HPDE6-E6E7 (cell line): ENCODE measurements at regions not wholly inside any gene's neighbourhood (a gene's known extent, or its start where the extent isn't known, plus 50 kb on each side); places are given as distances from the start of the nearest gene placed in this dataset.
"Not testable (repeated sequence)": the region's sequence is repeated elsewhere in the genome, so short reads cannot be mapped to it uniquely, and the experiment has no call there.

Experiments used
- DNase-seq: peaks from one replicate; pipeline ENCODE4 v3.0.0; 2011; ENCODE audit warnings: missing footprints; ENCODE audit errors: extremely low spot score

DNA sequence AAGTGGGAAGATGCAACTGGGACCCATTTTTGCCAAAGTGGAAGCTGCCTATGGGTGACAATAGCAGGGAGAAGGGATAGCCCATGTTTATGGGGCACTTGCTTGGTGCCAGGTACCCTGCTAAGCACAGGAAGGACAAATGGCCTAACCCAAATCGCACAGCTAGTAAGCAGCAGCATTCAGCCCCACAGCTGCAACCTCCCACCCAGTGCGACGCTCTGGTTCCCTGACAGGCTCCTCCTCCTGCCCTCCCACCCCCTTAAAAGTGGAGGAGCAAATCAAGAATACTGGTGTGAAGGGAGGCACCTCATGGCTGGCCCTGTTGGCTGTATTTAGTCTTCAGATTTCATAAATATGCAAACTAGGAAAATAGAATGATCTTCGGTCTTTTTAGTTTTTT lies 76.2 kb downstream of the RIN2 start:
- DNase-seq = no peak

- no peak for DNase-seq
These were observed 76.7 kb downstream of the RIN2 start for GRCh38 chr20:19834783-19835182.

DNA sequence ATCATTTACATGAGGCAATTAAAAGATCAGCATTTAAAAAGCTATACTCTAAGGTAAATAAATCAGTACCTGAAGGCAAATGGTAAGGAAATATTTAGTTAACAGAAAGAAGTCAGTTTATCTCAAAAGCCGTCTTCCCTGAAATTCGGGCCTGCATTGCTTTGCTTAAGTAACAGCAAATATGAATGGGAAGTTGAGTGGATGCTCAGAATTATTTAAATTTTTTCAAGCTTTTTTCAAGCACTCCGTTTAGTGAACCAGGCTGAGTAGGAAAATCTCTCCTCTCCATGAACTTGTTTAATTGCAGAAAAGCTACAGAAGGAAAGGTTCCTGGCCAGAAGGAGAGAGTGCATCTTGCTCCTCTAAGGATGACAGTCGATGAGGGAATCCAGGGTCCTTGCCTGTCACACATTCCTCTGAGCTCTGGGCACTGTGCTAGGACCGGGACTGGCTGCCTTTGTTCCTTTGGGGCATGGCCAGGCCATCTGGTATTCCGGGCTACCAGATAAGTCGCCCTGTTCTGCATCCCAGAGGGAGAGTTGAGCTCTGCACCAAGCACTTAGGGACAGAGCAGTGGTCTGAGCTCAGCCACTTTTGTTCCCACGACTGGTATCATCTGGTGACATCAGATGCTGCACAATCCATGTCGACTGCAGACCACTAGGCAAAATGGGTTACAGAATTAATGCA lies 77.6 kb downstream of the RIN2 start:
- no peak for DNase-seq

- no peak for DNase-seq
These were observed 80.4 kb downstream of the RIN2 start for GRCh38 chr20:19838468-19838867.

DNA sequence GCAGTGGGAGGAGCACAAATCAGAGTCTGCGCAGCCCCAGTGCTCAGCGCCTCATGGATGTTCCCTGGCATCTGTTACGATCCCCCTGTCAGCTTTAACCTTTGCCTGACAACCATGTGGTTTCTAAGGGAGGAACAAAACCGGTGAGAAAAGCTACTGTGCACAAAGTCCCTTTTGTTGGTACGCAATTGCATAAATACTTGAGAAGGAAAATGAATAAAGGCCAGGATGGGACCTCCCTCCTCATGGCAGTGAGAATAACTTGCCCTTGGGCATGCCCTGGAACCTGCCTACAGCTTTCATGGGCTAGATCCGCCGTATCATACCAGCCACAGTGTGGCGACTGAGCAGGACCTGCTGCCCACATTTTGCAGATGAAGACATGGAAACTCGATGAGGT lies 81.0 kb downstream of the RIN2 start:
- DNase-seq = no peak

- DNase-seq = no peak
These were observed 82.2 kb downstream of the RIN2 start for GRCh38 chr20:19840111-19840710.

DNA sequence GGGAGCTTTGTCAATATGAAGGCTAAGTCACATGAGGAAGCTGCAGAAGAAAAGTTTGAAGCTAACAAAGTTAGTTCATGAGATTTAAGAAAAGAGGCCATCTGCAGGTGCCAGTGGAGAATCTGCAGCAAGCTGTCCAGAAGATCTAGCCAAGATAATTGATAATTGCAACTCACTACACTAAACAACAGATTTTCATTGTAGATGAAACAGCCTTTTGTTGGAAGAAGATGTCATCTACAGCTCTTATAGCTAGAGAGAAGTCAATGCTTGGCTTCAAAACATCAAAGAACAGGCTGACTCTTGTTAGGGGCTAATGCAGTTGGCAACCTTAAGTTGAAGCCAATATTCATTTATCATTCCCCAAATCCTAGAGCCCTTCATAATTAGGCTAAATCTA lies 83.7 kb downstream of the RIN2 start:
- no peak for DNase-seq

- DNase-seq = not testable (repeated sequence)
These were observed 86.8 kb downstream of the RIN2 start for GRCh38 chr20:19844850-19845249.

GRCh38 chr20:19847383-19847782 lies 89.3 kb downstream of the RIN2 start:
- no peak for DNase-seq

DNA sequence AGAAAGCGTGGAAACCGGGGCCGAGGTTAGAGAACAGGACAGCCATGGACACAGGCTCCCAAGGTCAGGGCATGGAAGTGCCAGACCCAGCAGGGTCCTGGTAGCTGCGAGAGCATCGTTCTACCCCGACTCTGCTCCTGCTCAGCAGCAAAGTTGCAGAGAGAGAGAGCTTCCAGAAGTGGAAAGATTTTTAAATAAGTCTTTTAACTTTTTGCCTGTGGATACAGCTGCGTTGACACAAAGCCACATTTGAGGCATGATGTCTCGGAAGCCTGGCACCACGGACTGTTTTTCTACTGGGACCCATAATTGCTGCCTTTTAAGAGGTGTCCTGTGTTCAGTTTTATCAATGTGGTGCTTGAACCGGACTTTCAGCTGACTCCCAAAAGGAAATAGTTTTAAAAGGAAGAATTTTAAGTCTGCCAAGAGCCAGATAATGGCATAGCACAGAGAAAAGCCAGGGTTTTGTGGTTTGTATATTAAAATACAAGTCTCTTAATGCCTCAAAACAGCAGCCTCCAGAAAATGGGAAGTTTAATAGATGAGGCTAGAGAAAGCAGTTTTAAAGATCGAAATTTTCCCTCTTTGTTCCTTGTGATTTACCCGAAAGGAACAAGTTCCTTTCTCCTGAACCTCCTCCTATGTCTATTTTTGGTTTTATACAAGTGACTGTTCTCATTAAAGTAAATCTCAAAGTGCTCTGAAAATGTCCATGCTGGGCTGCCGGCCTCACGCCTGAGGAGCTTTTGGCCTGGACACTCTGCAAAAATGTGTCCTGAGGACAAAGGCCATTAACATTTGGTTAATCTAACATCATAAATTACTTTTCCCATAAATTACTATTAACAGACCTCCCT lies 91.5 kb downstream of the RIN2 start:
- no peak for DNase-seq

DNA sequence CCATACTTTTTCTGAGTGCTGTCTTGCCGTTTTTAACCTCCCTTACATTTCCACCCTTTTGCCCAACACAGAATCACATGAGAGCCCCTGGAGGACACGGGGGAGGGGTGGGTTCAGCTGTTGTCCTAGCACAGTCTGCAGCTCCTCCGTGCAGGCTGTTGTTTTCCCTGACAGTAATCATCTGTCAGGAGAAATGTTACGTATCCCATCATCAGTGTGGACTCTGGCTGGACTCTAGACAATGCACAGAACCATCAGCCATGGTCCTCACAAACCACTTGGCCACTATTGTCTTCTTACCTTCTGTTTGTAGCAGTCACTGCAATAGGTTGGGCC lies 92.1 kb downstream of the RIN2 start:
- no peak for DNase-seq

- no peak for DNase-seq
These were observed 93.8 kb downstream of the RIN2 start for GRCh38 chr20:19851861-19852260.

DNA sequence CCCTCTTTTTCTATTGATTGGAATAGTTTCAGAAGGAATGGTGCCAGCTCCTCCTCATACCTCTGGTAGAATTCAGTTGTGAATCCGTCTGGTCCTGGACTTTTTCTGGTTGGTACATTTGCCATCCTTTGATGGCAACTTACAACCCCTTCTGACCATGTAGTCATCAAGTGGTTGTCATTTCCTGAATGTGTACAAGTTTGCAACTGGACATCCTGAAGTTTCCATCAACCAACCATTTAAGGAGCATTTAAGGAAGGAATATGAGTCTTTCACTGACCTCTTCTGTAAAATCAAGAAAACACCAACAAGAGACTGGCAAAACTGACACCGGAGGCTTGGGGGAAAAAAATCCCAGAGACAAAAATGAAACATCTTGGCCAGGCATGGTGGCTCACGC lies 97.4 kb downstream of the RIN2 start:
- no peak for DNase-seq

- DNase-seq = no peak
These were observed 100.7 kb downstream of the RIN2 start for GRCh38 chr20:19858466-19859371.

DNA sequence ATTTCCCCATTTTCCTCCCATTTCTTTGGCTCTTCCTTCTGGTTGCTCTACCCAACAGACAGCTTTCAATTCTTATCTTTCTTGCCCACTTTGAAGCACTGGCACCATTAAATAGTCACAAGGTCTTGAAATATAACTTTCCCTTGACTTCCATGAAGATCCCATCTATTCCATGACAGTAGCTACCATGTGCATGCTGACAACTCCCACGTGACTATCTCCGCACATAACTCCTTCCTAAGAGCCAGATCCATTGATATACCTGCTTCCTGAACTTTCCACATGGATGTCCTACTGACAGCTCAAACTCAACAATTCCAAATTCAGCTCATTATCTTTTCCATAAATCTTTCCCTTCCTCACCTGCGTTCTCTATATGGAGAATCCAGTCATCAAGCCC lies 101.4 kb downstream of the RIN2 start:
- no peak for DNase-seq

GRCh38 chr20:19860737-19861136 lies 102.7 kb downstream of the RIN2 start:
- DNase-seq = no peak

GRCh38 chr20:19861147-19861759 lies 103.2 kb downstream of the RIN2 start:
- DNase-seq = no peak

GRCh38 chr20:19864130-19864529 lies 106.1 kb downstream of the RIN2 start:
- DNase-seq = no peak

DNA sequence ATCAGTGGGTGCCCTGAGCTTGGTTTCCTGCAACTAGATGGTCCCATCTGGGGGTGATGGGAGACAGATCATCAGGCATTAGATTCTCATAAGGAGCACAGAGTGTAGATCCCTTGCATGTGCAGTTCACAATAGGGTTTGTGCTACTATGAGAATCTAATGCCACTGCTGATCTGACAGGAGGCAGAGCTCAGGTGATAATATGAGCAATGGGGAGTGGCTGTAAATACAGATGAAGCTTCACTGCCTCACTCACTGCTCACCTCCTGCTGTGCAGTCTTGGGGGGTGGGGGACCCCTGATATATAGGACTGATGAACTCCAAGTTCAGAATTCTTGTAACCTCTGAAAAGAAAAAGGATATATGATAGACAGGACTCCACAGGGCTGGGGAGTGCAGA lies 108.0 kb downstream of the RIN2 start:
- DNase-seq = no peak

DNA sequence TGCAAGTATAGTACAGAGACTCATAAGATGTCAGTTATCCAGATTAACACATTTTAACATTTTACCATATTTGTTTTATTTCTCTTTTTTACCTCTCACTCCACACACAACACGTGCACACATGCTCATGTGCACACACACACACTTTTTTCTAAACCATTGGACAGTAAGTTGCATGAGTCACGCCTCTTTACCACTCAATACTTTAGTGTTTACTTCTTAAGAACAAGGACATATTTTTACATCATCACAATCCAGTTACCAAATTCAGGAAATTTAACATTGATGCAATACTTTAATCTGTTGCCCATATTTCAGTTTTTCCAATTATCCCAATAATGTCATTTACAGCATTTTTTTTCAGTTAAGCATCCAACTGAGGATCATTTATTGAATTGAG lies 109.0 kb downstream of the RIN2 start:
- no peak for DNase-seq

- no peak for DNase-seq
These were observed 109.9 kb downstream of the RIN2 start for GRCh38 chr20:19867940-19868371.

DNA sequence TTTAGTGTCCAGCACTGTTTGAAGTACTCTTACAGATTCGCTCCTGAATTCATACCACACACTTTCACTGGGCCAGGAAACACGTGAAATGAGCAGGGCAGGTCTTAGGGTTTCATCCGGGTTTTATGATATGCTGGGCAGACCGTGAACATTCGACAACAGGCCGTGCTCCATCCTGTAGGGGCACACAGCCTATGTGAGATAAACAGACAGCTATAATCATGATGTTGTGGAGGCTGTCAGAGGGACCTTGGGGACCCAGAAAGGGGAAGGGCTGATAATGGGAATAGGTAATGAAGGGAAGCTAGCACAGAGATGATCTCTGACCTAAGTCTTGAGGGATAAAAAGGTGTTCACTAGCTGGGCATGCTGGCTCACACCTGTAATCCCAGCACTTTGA lies 110.4 kb downstream of the RIN2 start:
- DNase-seq = no peak
